ENCODE measurements at regions not wholly inside any gene's neighbourhood (a gene's known extent, or its start where the extent isn't known, plus 50 kb on each side); places are given as distances from the start of the nearest gene placed in this dataset.

- ATAC-seq, result no peak
- ChIA-PET POLR2A (no interaction called here), CTCF (no interaction called here)
- WGBS (ENCODE audit: missing lambda C conversion rate), result 59% methylated on average over 2 of the region's 2 CpGs
- H3K9me3 ChIP-seq, result no peaks in the 10 kb centered on the region
- no peak overlapping the region for H3K27ac ChIP-seq
- H3K4me3 ChIP-seq, result no peak overlapping the region
- no peak overlapping the region for H3K4me2 ChIP-seq
- TF ChIP-seq HEYL (CRISPR knock-in tag; IDR thresholded peaks at IDR 0.05) (no peak), CTCF (IDR thresholded peaks at IDR 0.05) (no peak), USF2 (IDR thresholded peaks at IDR 0.05) (no peak), SMC3 (IDR thresholded peaks at IDR 0.05) (no peak), RCOR1 (IDR thresholded peaks at IDR 0.05; ENCODE audit: low read depth, low read length) (no peak)
- DNase-seq (ENCODE audit: low read depth in 1 of 2, low spot score in 1 of 2), result no peak
- H3K4me1 ChIP-seq, result no peaks in the 10 kb centered on the region
- no peak for FAIRE-seq
Observed at GRCh38 chr9:89260525-89260924, 50.5 kb upstream of the CKS2 start.
